BJ (cell line): ENCODE measurements at regions not wholly inside any gene's neighbourhood (a gene's known extent, or its start where the extent isn't known, plus 50 kb on each side); places are given as distances from the start of the nearest gene placed in this dataset.

ENCODE experiments used
- CTCF ChIA-PET: fragments of 350-600 bp; formaldehyde crosslinking; extraction: SDS; loops from one replicate; lab custom pipeline; 2021; ENCODE audit warnings: antibody characterized with exemption, inconsistent platforms; lab: Yijun Ruan, JAX
- POLR2A ChIA-PET: fragments of 300-600 bp; sonication (Branson Sonifier 250); formaldehyde crosslinking; extraction: SDS; loops from one replicate; lab custom pipeline; 2021; ENCODE audit warnings: antibody characterized with exemption; lab: Charles Lee
- DNase-seq: peaks from one replicate; pipeline ENCODE4 v3.0.0-alpha.2; 2011; ENCODE audit warnings: low read depth
- H3K27me3 ChIP-seq: 2 replicates; pipeline ENCODE4 v1.6.0; 2011; ENCODE audit warnings: low read length; ENCODE audit not compliant: control insufficient read depth, insufficient read depth
- H3K36me3 ChIP-seq: 2 replicates; pipeline ENCODE4 v1.5.1; 2011; ENCODE audit warnings: low read length; ENCODE audit not compliant: control insufficient read depth, insufficient read depth
- H3K4me3 ChIP-seq: 2 replicates; pipeline ENCODE4 v1.5.1; 2011; ENCODE audit warnings: low read depth, mild to moderate bottlenecking, control low read depth, low read length
- CTCF ChIP-seq: IDR thresholded peaks from 2 replicates; pipeline ENCODE4 v1.5.1; 2011; ENCODE audit warnings: low read depth, mild to moderate bottlenecking, control low read depth, inconsistent platforms, low read length, moderate library complexity; ENCODE audit not compliant: insufficient read depth

- Histone ChIP-seq H3K36me3 (no peaks in the 10 kb centered on the region), H3K27me3 (no peaks in the 10 kb centered on the region), H3K4me3 (no peak overlapping the region)
- ChIA-PET POLR2A (no interaction called here), CTCF (interaction anchor here (0.6 kb wide), 1 partner anchor 434 kb away, joined by 4 read pairs; no protein-coding TSS in a partner anchor)
- no peak for DNase-seq
- no peak for TF ChIP-seq CTCF
These were observed 344.9 kb downstream of the CYRIA start for GRCh38 chr2:16320716-16321115.

- H3K36me3 ChIP-seq, result no peaks in the 10 kb centered on the region
- no peak for TF ChIP-seq CTCF
- ChIA-PET POLR2A (no interaction called here), CTCF (no interaction called here)
- H3K4me3 ChIP-seq, result no peak overlapping the region
- H3K27me3 ChIP-seq, result no peaks in the 10 kb centered on the region
- no peak for DNase-seq
These were observed 346.0 kb downstream of the CYRIA start for GRCh38 chr2:16319551-16320121.

DNA sequence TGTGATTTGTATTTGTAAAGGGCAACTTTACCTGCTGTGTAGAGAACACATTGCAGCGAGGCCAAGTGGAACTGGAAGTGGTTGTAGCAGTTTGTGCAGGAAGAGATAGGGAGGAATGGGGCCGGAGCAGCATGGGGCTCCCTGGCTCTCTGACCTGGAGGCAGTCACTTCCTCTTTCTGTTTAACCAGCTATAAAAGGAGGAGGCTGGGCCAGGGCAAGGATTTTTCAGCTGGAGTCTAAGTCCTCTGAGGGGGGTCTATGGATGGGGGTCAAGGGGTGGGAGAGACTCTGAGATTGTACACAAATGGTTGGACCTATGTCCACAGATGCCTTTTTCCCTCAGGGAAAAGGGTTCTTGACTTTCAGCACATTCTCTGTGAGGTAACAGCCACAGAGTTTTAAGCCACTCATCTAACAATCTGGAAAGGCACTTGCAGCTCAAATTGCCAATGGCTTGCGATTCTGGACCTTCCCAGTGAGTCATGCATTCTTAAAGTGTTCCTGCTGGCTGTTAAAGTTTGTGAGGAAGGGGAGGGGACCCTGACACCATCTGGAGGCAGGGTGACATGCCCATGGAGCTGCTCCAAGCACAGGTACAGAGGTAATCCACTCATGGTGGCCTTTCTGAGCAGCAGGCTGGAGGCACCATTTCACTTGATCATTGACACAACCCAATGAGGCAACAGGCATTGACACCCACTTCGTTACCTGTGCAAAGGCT is 347.0 kb downstream of the CYRIA start:
- no peak for DNase-seq
- Histone ChIP-seq H3K27me3 (no peaks in the 10 kb centered on the region), H3K36me3 (no peaks in the 10 kb centered on the region), H3K4me3 (no peak overlapping the region)
- ChIA-PET POLR2A (no interaction called here), CTCF (no interaction called here)
- no peak for TF ChIP-seq CTCF

GRCh38 chr2:16318051-16318450 is 347.6 kb downstream of the CYRIA start:
- H3K27me3 ChIP-seq, result no peaks in the 10 kb centered on the region
- no peak for DNase-seq
- ChIA-PET CTCF (no interaction called here), POLR2A (no interaction called here)
- H3K36me3 ChIP-seq, result no peaks in the 10 kb centered on the region
- no peak for TF ChIP-seq CTCF
- H3K4me3 ChIP-seq, result no peak overlapping the region

- ChIA-PET CTCF (no interaction called here), POLR2A (no interaction called here)
- TF ChIP-seq CTCF, result no peak
- Histone ChIP-seq H3K36me3 (no peaks in the 10 kb centered on the region), H3K4me3 (no peak overlapping the region), H3K27me3 (no peaks in the 10 kb centered on the region)
- DNase-seq, result no peak
These were observed 348.3 kb downstream of the CYRIA start for GRCh38 chr2:16317211-16317830.
